Stimulated activated naive CD8-positive, alpha-beta T cell treated with anti-CD3 and anti-CD28 coated beads, Interleukin-15, Interleukin-2, amounts not matched to agents 100 U/mL and 50 U/mL, for 24 hours (primary cell): ENCODE measurements at regions not wholly inside any gene's neighbourhood (a gene's known extent, or its start where the extent isn't known, plus 50 kb on each side); places are given as distances from the start of the nearest gene placed in this dataset.

Source experiments
- ATAC-seq: fragments of 150-1000 bp; cut with Tn5 transposase; one replicate; pipeline ENCODE4 v1.10.0; 2021
- DNase-seq: peaks from one replicate; pipeline ENCODE4 v3.0.0; 2021

GRCh38 chr7:53965716-53966115 lies 576.5 kb upstream of the VSTM2A start:
- ATAC-seq (no peak), DNase-seq (no peak)

DNA sequence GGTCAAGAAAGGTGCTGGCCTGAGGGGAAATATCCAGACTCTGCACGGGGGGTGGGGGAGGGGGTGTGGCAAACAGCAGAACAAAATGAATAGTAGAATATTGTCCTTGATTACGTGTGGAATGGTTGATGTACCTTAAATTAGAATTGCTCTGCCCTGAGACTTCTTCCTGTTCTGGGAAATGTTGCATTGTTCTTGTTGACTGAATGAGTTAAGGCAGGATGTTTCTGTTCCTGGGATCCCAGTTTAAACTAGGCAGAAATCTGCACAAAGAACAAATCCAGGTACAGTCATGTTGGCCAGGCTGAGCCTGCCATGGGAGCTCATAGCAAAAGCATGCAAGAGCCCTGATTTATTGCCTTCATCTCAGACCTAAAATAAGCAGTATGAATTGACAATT lies 558.7 kb upstream of the VSTM2A start:
- ATAC-seq (no peak), DNase-seq (no peak)

GRCh38 chr7:53984776-53985175 lies 557.4 kb upstream of the VSTM2A start:
- DNase-seq, result no peak
- ATAC-seq, result no peak

GRCh38 chr7:53988376-53988775 lies 553.8 kb upstream of the VSTM2A start:
- DNase-seq (no peak), ATAC-seq (no peak)

GRCh38 chr7:53993224-53993623 lies 549.0 kb upstream of the VSTM2A start:
- no peak for DNase-seq
- no peak for ATAC-seq

DNA sequence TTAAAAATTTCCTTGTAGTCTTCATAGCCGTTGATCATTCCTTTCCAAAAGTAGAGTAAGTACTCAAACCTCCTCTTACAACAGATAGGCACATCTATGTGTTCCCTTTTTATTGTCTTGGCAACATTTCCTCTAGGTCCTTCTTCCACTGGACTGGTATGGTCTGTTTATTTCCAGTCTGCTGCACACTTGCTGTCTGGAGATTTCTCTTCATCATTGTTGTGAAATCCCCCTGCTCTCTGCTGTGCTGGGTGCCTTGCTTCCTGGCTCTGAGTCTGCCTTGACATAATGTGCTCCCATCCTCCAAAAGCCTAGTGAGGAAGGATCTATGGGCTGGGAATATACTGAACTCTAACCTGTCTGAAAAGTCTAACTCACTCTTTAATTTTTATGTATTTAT lies 545.3 kb upstream of the VSTM2A start:
- ATAC-seq, result no peak
- no peak for DNase-seq

DNA sequence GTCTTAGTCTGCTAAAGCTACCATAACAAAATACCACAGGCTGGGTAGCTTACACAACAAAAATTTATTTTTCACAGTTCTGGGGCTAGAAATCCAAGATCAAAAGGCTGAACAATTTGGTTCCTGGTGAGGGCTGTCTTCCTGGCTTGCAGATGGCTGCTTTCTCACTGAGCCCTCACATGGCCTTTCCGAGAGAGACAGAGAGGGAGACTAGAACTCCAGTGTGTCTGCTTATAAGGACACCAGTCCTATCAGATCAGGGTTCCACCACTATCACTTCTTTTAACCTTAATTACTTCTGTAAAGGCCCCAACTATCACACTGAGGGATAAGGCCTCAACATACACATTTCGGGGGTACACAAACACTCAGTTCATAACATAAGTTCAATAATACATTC lies 527.4 kb upstream of the VSTM2A start:
- no peak for ATAC-seq
- no peak for DNase-seq

- DNase-seq, result no peak
- no peak for ATAC-seq
Measured at GRCh38 chr7:54015251-54015650, 526.9 kb upstream of the VSTM2A start.

- DNase-seq (no peak), ATAC-seq (no peak)
Measured at GRCh38 chr7:54037873-54038272, 504.3 kb upstream of the VSTM2A start.

- DNase-seq, result no peak
- no peak for ATAC-seq
Measured at GRCh38 chr7:54060643-54061042, 481.5 kb upstream of the VSTM2A start.

GRCh38 chr7:54066643-54067042 lies 475.5 kb upstream of the VSTM2A start:
- DNase-seq (no peak), ATAC-seq (no peak)

DNA sequence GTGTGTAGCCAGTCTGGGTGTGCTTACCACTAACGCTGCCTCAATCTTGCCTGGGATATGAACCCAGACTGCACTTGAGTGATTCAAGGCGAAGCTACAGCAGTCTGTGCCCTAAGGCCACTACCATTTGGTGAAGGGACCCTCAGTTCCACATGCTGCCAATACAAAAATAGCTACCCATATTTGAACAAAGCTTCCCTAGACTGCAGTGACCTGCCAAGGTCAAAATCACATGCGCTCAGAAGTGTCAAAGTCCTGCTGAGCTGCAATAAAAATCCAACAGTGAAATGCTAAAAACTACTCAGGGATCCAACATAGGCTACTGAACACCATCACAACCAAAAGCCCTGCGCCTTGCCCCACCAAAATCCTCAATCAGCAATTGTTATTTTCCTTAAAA lies 472.3 kb upstream of the VSTM2A start:
- no peak for DNase-seq
- ATAC-seq, result no peak

DNA sequence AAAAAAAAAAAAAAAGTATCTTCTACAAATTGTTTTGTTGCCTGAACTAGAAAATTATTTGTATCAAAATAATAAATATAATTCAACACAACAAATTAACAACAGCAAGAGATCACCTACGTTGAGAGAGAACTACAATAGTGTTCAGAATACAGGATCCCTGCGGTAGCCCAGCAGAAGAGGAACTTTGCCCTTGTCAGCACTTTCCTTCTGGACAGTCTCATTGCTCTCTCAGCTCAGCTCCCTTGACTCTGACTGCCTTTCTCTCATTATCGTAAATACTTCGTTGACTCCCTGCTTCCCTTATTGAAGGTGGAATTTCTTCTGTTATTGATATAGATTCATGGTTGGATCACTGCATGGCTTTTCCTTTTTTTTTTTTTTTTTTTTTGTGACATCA lies 469.5 kb upstream of the VSTM2A start:
- ATAC-seq, result no peak
- DNase-seq, result no peak

DNA sequence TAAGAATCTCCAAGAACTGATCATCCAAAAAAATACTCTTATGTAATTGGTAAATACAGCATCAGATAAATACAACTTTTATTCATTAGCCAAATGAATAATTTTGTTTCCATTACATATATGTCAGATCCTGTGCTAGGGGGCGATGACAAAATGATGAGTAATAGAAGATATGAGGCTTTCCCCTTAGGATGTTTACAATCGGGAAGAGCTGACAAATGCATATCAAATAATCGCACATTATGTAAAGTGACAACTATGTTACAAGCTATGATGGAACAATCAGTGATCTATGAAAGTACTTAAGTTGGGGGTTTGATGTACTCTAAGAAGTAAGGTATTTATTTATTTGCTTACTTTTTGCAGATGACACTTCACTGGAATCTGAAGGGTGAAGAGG lies 465.6 kb upstream of the VSTM2A start:
- ATAC-seq (no peak), DNase-seq (no peak)

DNA sequence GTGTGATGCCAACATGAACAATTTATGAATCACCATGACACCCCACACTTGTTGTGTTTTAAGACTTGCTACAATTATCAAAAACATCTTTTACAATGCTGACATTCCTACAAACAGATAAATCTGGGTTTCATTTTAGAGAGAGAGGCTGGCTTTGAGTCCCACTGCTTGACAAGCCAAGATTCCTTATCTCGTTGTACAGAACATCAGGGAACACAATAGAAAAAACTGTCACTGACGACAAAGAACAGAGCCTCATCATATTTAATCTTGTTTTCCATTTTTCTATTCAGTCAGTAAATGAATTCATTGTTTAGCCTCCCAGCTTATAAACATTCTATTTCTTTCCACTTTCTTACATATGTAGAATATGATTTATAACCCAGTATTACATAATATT lies 461.6 kb upstream of the VSTM2A start:
- no peak for ATAC-seq
- no peak for DNase-seq

- no peak for DNase-seq
- ATAC-seq, result no peak
Measured at GRCh38 chr7:54080971-54081370, 461.2 kb upstream of the VSTM2A start.

DNA sequence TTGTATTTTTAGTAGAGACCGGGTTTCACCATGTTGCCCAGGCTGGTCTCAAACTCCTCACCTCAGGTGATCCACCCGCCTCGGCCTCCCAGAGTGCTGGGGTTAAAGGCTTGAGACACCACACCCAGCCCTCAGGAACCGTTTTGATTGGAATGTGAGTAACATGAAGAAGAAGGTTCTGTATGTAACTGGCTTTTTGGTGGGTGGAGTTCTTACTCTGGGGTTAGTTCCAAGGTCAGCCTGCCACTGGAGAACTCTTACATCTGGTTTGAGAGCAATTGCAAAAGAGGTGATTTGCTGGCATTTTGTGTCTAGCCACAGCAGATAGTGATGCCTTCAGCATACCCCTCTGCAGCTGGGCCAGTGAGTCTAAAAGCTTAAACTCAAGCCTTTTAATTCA lies 457.8 kb upstream of the VSTM2A start:
- DNase-seq, result no peak

DNA sequence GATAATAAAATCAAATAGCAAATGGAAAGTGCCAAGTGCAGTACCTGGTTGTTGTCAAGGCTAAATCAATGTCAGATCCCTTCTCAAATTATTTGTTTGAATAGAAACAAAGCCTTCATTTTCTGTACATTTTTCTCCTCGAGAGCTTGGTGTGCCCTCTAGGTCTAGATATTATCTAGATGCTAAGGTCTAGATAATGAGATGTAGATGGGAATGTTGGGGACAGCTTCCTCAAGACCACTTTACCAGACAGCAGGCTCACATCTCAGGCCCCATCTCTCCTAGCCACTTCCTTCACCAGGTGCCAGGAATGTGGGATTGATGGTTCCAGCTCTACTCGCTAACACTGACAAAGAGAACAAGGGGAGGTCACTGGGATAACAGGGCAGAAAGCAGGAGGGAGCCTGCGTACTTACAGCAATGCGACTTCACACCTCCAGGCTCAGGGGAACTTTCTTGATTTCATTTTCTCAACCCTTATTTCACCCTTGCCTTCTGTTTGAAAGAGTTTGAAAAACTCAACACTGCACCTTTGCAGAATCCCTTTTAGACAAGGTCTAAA lies 451.4 kb upstream of the VSTM2A start:
- no peak for DNase-seq
- no peak for ATAC-seq

More for the DNA sequence above, 457.8 kb upstream of the VSTM2A start:
- no peak for ATAC-seq

GRCh38 chr7:54091322-54091721 lies 450.9 kb upstream of the VSTM2A start:
- DNase-seq (no peak), ATAC-seq (no peak)

DNA sequence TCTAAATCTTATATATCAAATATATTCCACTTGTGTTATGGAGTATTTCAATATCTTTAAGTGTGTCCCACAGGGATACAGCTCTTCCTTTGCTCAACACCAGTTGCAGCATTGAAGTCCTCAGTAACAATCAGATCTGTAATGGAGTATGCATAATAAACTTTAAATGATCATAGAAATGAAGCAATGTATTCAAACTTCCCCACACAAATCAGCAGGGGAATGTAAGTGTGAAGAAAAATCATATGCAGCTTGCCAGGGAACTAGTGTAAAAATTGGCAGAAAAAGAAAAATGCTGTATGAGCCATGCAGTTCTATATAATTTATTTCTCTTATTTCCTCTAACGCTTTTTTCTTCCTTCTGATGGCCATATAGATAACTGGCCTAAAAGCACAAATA lies 444.3 kb upstream of the VSTM2A start:
- ATAC-seq (no peak), DNase-seq (no peak)

- ATAC-seq, result no peak
- no peak for DNase-seq
Measured at GRCh38 chr7:54109501-54109900, 432.7 kb upstream of the VSTM2A start.

- ATAC-seq, result no peak
- DNase-seq, result no peak
Measured at GRCh38 chr7:54111814-54112511, 430.2 kb upstream of the VSTM2A start.

GRCh38 chr7:54112567-54112966 lies 429.6 kb upstream of the VSTM2A start:
- DNase-seq (no peak), ATAC-seq (no peak)

DNA sequence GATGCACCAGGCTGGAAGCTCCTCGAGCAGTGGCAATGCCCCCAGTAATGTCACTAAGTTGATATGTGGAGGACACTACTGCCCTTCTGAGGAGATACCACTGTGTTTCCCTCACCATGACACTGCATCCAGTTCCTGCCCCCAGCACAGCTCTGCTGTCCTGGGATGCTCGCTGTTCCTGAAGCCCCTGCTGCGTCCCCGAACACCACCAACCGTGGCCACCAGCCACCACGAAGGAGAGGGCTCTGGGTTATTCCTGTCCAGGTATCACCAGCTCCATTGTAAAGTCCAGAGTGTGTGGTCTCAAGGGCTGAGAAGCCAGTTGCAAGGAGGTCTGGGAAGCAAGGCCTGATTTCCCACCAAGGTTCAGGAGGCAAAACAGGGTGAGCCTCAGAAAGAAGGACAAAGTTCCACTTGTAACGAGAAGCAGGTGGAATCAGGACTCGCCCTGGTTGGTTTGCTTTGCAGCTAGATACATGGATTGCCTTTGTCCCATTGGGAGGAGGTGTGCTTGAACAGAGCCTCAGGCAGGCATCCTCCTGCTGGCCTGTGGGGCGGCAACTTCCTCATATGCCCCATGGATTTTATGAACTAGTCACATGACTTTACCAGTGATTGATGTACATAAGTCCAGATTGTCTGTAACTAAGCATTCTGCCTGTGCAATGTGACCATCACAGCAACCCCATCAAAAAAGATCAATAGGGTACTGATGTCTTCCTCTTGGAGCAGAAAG lies 427.0 kb upstream of the VSTM2A start:
- DNase-seq (no peak), ATAC-seq (no peak)
